ENCODE measurements at regions not wholly inside any gene's neighbourhood (a gene's known extent, or its start where the extent isn't known, plus 50 kb on each side); places are given as distances from the start of the nearest gene placed in this dataset.

DNA sequence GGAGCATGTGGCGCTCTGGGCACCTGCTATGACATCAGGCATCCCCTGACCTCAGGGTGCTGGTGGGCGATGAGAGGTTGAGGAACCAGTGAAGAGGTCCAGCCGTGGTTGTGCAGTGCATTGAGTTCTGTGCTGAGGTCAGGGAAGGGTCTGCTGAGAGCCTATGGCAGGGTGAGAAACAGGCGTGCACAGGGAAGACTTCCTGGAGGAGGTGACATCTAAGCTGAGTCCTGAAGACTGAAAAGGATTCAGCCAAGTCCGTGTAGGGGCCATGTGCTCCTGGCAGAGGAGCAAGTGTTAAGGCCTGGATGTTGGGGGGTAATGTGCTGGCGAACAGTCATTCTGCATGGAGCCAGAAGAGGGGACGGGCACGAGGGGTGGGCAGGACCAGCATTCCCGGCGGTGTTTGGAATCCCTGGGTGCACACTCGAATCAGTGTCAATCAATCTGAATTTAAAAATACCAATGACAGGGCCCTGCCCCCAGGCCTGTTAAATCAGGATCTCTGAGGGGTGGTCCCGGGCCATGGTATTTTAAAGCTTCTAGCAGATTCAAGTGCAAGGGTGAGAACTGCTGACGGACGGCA, 65.8 kb upstream of the CIBAR2 start:
- Histone ChIP-seq H2BK120ac (ENCODE audit: low read depth, low read length, poor library complexity, severe bottlenecking) (no peak overlapping the region), H3K4me1 (ENCODE audit: insufficient read depth, low read length) (peaks cover 5% of the 10 kb centered on the region; the same call in 1 of the 2 replicates), H3K4me2 (ENCODE audit: insufficient read depth, insufficient read length, low read length) (no peak overlapping the region), H4K8ac (replicated peaks; ENCODE audit: insufficient read length, low read depth, low read length) (no peak overlapping the region), H4K20me1 (ENCODE audit: control insufficient read depth, insufficient read depth, insufficient read length) (no peaks in the 10 kb centered on the region), H3K27me3 (ENCODE audit: insufficient read depth, low read length) (no peaks in the 10 kb centered on the region), H3K23me2 (ENCODE audit: insufficient read length, low read depth, low read length, poor library complexity, severe bottlenecking) (no peaks in the 10 kb centered on the region), H2BK5ac (ENCODE audit: insufficient read length, low read length) (no peak overlapping the region), H3K9me3 (ENCODE audit: control insufficient read depth, low read depth, low read length) (no peaks in the 10 kb centered on the region), H2AK5ac (ENCODE audit: insufficient read length, low read length) (no peak overlapping the region), H2BK20ac (ENCODE audit: low read depth, low read length, poor library complexity, severe bottlenecking) (no peak overlapping the region), H3K23ac (ENCODE audit: insufficient read length, low read depth, low read length) (no peak overlapping the region), H3T11ph (ENCODE audit: low read length) (no peak overlapping the region), H2AFZ (ENCODE audit: low read length) (no peak overlapping the region), H3K79me1 (ENCODE audit: insufficient read depth, low read depth, low read length, poor library complexity, severe bottlenecking) (no peaks in the 10 kb centered on the region), H2BK12ac (ENCODE audit: insufficient read length, low read depth, low read length) (no peak overlapping the region), H4K5ac (ENCODE audit: insufficient read length, low read depth, low read length) (no peak overlapping the region), H3K56ac (ENCODE audit: insufficient read length, low read depth, low read length) (no peak overlapping the region), H3K18ac (ENCODE audit: insufficient read length, low read depth, low read length) (no peak overlapping the region), H4K91ac (ENCODE audit: insufficient read length, low read depth, low read length) (no peak overlapping the region), H3K14ac (ENCODE audit: insufficient read depth, low read length) (peak overlapping the region; percentile 15; the same call in 1 of the 2 replicates), H3K79me2 (ENCODE audit: insufficient read depth, low read length) (no peaks in the 10 kb centered on the region; the same call in 1 of the 2 replicates), H2BK15ac (ENCODE audit: low read depth, low read length) (no peak overlapping the region), H3K4ac (ENCODE audit: low read depth, low read length) (no peak overlapping the region), H3K27ac (ENCODE audit: insufficient read length, low read depth, low read length) (no peak overlapping the region), H3K9ac (ENCODE audit: extremely low read depth, insufficient read length, low read length) (no peak overlapping the region)
- Mint-ChIP-seq H3K27ac (no peak overlapping the region; a peak in 2 of 7 replicates), H3K9me3 (no peaks in the 10 kb centered on the region), H3K4me3 (no peak overlapping the region), H3K36me3 (ENCODE audit: insufficient read depth in 1 of 3, low read depth in 3 of 3) (peaks cover 4 to 6% (median 6%) of the 10 kb centered on the region in 3 experiments), H3K27me3 (ENCODE audit: low read depth) (no peaks in the 10 kb centered on the region; the same call in 1 of the 2 replicates), H3K4me1 (peaks cover 26 to 37% of the 10 kb centered on the region in 2 experiments)
- no CpG with 5 or more reads among the region's 14 CpGs for WGBS (ENCODE audit: extremely low coverage, insufficient read length, low lambda C conversion rate)
- DNase-seq = no peak
- TF ChIP-seq, protein P1, sequence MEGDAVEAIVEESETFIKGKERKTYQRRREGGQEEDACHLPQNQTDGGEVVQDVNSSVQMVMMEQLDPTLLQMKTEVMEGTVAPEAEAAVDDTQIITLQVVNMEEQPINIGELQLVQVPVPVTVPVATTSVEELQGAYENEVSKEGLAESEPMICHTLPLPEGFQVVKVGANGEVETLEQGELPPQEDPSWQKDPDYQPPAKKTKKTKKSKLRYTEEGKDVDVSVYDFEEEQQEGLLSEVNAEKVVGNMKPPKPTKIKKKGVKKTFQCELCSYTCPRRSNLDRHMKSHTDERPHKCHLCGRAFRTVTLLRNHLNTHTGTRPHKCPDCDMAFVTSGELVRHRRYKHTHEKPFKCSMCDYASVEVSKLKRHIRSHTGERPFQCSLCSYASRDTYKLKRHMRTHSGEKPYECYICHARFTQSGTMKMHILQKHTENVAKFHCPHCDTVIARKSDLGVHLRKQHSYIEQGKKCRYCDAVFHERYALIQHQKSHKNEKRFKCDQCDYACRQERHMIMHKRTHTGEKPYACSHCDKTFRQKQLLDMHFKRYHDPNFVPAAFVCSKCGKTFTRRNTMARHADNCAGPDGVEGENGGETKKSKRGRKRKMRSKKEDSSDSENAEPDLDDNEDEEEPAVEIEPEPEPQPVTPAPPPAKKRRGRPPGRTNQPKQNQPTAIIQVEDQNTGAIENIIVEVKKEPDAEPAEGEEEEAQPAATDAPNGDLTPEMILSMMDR (conservative IDR thresholded peaks at IDR 0.05) = no peak

Measured in H9 (cell line).